ENCODE measurements at regions not wholly inside any gene's neighbourhood (a gene's known extent, or its start where the extent isn't known, plus 50 kb on each side); places are given as distances from the start of the nearest gene placed in this dataset.

DNA sequence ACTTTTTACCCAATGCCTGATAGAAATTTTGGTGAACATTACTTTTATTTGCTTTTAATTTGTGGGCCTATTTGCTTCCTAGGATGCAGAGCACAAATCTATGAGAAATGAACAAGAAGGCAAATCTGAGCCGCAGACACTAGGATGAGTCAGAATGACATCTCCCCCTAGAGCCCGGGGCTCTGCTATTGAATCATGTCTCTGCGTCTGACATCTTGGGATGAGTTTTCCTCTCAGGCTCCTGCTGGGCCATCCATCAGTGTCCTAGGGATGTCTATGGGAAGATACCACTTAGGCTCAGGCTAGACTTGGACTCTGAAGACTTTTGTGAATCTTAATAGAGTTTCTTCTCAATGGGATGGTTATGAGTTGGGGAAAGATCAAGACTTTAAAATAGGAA is 157.3 kb upstream of the MTPN start:
- Histone ChIP-seq H3K4me1 (ENCODE audit: control insufficient read depth in 1 of 2, insufficient read depth in 2 of 2, low read length in 2 of 2) (no peaks in the 10 kb centered on the region), H3K4me3 (ENCODE audit: low read depth in 1 of 2, low read length in 2 of 2) (no peak overlapping the region), H3K27ac (ENCODE audit: low read depth, low read length) (no peak overlapping the region), H3K9ac (ENCODE audit: low read depth in 1 of 2, low read length in 2 of 2) (no peak overlapping the region), H3K36me3 (ENCODE audit: control insufficient read depth in 1 of 2, insufficient read depth in 2 of 2, low read length in 2 of 2) (no peaks in the 10 kb centered on the region), H3K27me3 (ENCODE audit: control insufficient read depth in 1 of 2, insufficient read depth in 2 of 2, low read length in 2 of 2) (no peaks in the 10 kb centered on the region), H3K9me3 (ENCODE audit: control insufficient read depth in 1 of 2, low read length in 2 of 2) (no peaks in the 10 kb centered on the region)

DNA sequence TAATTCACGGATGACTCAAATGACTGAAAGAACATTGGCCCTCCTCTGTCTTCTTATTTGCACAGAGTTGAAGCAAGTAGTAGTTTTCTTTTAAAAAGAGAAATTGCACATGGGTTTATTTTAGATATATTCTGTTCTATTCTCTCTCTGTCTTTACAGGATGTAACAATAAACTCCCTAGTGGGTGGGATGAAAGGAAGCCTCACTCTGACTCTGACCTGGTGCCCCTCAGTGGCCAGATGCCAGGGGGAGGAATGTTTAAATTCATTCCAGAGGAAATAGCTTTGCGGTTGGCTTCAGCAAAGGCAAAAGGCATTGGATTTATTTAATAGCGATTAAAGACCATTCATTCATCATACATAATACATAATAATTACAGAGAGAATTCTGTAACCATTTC is 156.4 kb upstream of the MTPN start:
- Histone ChIP-seq H3K36me3 (ENCODE audit: control insufficient read depth in 1 of 2, insufficient read depth in 2 of 2, low read length in 2 of 2) (no peaks in the 10 kb centered on the region), H3K9ac (ENCODE audit: low read depth in 1 of 2, low read length in 2 of 2) (no peak overlapping the region), H3K27ac (ENCODE audit: low read depth, low read length) (no peak overlapping the region), H3K4me1 (ENCODE audit: control insufficient read depth in 1 of 2, insufficient read depth in 2 of 2, low read length in 2 of 2) (no peaks in the 10 kb centered on the region), H3K27me3 (ENCODE audit: control insufficient read depth in 1 of 2, insufficient read depth in 2 of 2, low read length in 2 of 2) (no peaks in the 10 kb centered on the region), H3K4me3 (ENCODE audit: low read depth in 1 of 2, low read length in 2 of 2) (no peak overlapping the region), H3K9me3 (ENCODE audit: control insufficient read depth in 1 of 2, low read length in 2 of 2) (no peaks in the 10 kb centered on the region)

DNA sequence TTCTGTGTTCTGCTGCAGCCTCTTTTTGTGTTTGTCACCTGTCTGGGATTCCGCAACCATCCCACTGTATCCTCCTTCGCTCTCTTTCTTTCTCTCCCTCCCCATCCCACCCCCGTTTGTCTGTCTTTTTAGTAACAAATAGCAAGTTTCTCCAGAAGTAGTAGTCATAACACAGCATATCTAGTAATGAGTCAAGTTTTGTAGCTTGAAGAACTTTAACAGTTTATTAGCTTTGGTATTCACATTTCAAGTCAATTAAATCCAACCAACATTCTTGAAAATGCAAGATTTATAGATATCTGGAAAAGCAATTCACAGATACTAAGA is 154.1 kb upstream of the MTPN start:
- no peak overlapping the region for H3K4me3 ChIP-seq (ENCODE audit: low read depth in 1 of 2, low read length in 2 of 2)
- H3K36me3 ChIP-seq (ENCODE audit: control insufficient read depth in 1 of 2, insufficient read depth in 2 of 2, low read length in 2 of 2), result no peaks in the 10 kb centered on the region
- no peak overlapping the region for H3K9ac ChIP-seq (ENCODE audit: low read depth in 1 of 2, low read length in 2 of 2)
- H3K27me3 ChIP-seq (ENCODE audit: control insufficient read depth in 1 of 2, insufficient read depth in 2 of 2, low read length in 2 of 2), result no peaks in the 10 kb centered on the region
- H3K4me1 ChIP-seq (ENCODE audit: control insufficient read depth in 1 of 2, insufficient read depth in 2 of 2, low read length in 2 of 2), result no peaks in the 10 kb centered on the region
- no peaks in the 10 kb centered on the region for H3K9me3 ChIP-seq (ENCODE audit: control insufficient read depth in 1 of 2, low read length in 2 of 2)
- no peak overlapping the region for H3K27ac ChIP-seq (ENCODE audit: low read depth, low read length)

DNA sequence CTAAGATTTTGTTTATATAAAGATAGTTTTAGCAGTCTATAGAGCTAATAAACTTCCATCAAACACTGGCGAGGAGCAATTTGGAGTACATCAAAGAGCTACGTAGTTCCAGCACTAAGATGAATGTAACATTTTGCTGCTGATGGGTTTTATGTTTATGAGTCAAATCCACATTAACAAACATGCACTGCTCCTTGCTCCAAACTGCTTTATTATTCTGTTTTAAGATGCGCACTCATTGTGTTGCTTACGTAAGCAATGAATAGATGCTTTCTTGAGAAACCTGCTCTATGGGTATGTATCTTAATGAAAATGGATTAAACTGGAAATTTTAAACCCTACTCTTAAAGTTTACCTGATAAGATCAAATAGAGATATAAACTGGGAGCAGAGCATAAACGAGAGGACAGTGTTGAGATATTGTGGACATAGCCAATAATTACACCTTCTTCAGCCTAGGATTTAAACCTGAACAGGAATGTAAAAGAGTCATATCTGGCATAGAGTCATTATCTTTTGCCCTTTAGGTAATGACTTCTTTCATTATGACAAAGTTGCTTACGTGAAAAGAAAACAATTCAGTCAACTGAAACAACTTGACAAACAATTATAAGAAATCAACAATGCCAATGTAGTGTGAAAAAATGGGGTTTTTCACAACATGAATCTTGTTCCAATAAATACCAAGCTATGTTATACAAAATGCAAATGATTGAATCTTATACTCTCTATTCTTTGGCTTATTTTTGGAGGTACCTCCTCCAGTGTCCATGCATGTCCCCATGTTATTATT is 153.5 kb upstream of the MTPN start:
- no peak overlapping the region for H3K4me3 ChIP-seq (ENCODE audit: low read depth in 1 of 2, low read length in 2 of 2)
- H3K27me3 ChIP-seq (ENCODE audit: control insufficient read depth in 1 of 2, insufficient read depth in 2 of 2, low read length in 2 of 2), result no peaks in the 10 kb centered on the region
- no peak overlapping the region for H3K9ac ChIP-seq (ENCODE audit: low read depth in 1 of 2, low read length in 2 of 2)
- no peaks in the 10 kb centered on the region for H3K9me3 ChIP-seq (ENCODE audit: control insufficient read depth in 1 of 2, low read length in 2 of 2)
- H3K27ac ChIP-seq (ENCODE audit: low read depth, low read length), result no peak overlapping the region
- H3K4me1 ChIP-seq (ENCODE audit: control insufficient read depth in 1 of 2, insufficient read depth in 2 of 2, low read length in 2 of 2), result no peaks in the 10 kb centered on the region
- no peaks in the 10 kb centered on the region for H3K36me3 ChIP-seq (ENCODE audit: control insufficient read depth in 1 of 2, insufficient read depth in 2 of 2, low read length in 2 of 2)

DNA sequence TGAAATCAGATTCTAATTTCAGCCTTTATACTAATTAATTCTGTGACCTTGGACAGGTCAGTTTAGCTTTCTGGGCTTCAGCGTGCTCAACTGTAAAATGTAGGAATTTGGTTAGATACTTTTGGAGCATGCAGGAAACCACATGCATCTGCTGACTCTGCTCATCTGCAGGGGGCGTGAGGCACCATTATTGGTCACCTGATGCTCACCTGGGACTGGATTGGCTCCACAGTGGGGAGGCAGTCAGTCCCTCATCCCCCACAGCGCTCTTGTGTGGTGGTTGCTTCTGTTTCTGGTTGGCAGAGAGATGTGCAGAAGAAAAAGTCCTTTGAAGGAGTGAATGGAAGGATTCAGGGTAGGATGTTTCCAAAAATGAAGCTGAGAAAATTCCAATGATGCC is 150.9 kb upstream of the MTPN start:
- Histone ChIP-seq H3K9ac (ENCODE audit: low read depth in 1 of 2, low read length in 2 of 2) (no peak overlapping the region), H3K27ac (ENCODE audit: low read depth, low read length) (no peak overlapping the region)

DNA sequence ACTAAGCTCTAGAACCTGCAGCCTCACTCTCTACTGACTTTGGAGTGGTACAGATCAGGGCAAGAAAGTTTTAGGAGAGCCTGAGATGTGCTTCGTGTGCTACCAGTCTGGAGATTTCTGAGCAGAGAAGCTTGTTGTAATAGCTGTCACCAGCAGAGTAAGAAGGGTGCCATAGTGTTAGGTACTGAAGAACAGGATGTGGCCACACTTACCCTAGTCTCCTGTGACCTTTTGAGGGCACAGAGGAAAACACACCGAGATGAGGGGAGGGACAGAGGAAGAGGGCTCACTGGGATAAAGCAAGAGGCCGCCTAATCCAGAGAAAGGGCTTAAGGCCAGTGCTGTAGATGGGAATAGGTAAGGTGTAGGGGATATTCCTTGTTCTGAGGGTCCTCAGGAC is 146.2 kb upstream of the MTPN start:
- no peak overlapping the region for H3K9ac ChIP-seq (ENCODE audit: low read depth in 1 of 2, low read length in 2 of 2)
- no peaks in the 10 kb centered on the region for H3K9me3 ChIP-seq (ENCODE audit: control insufficient read depth in 1 of 2, low read length in 2 of 2)
- H3K36me3 ChIP-seq (ENCODE audit: control insufficient read depth in 1 of 2, insufficient read depth in 2 of 2, low read length in 2 of 2), result no peaks in the 10 kb centered on the region
- no peaks in the 10 kb centered on the region for H3K4me1 ChIP-seq (ENCODE audit: control insufficient read depth in 1 of 2, insufficient read depth in 2 of 2, low read length in 2 of 2)
- H3K27ac ChIP-seq (ENCODE audit: low read depth, low read length), result no peak overlapping the region
- no peaks in the 10 kb centered on the region for H3K27me3 ChIP-seq (ENCODE audit: control insufficient read depth in 1 of 2, insufficient read depth in 2 of 2, low read length in 2 of 2)
- no peak overlapping the region for H3K4me3 ChIP-seq (ENCODE audit: low read depth in 1 of 2, low read length in 2 of 2)

More for the DNA sequence above, 150.9 kb upstream of the MTPN start:
- H3K36me3 ChIP-seq (ENCODE audit: control insufficient read depth in 1 of 2, insufficient read depth in 2 of 2, low read length in 2 of 2), result no peaks in the 10 kb centered on the region
- no peaks in the 10 kb centered on the region for H3K9me3 ChIP-seq (ENCODE audit: control insufficient read depth in 1 of 2, low read length in 2 of 2)
- no peaks in the 10 kb centered on the region for H3K4me1 ChIP-seq (ENCODE audit: control insufficient read depth in 1 of 2, insufficient read depth in 2 of 2, low read length in 2 of 2)
- H3K27me3 ChIP-seq (ENCODE audit: control insufficient read depth in 1 of 2, insufficient read depth in 2 of 2, low read length in 2 of 2), result no peaks in the 10 kb centered on the region
- H3K4me3 ChIP-seq (ENCODE audit: low read depth in 1 of 2, low read length in 2 of 2), result no peak overlapping the region

DNA sequence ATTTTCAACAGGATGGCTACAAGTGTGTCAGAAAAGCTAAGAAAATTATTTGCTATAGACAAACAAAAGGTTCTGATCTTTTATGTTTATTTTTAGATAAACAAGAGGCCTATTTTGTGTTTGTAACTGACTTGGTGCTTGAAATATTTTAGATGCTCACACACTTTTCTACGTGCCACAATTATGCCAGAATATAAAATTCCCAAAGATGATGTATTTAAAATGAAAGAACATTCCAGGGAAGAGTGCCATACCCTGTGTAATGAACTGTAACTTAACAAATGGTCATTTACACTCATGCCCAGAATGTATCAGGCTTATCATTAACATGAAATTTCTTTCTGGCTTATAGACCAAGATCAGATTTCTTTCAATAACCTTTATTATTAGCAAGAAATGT is 144.9 kb upstream of the MTPN start:
- Histone ChIP-seq H3K27ac (ENCODE audit: low read depth, low read length) (no peak overlapping the region), H3K9ac (ENCODE audit: low read depth in 1 of 2, low read length in 2 of 2) (no peak overlapping the region), H3K9me3 (ENCODE audit: control insufficient read depth in 1 of 2, low read length in 2 of 2) (no peaks in the 10 kb centered on the region), H3K27me3 (ENCODE audit: control insufficient read depth in 1 of 2, insufficient read depth in 2 of 2, low read length in 2 of 2) (no peaks in the 10 kb centered on the region), H3K4me1 (ENCODE audit: control insufficient read depth in 1 of 2, insufficient read depth in 2 of 2, low read length in 2 of 2) (no peaks in the 10 kb centered on the region), H3K36me3 (ENCODE audit: control insufficient read depth in 1 of 2, insufficient read depth in 2 of 2, low read length in 2 of 2) (no peaks in the 10 kb centered on the region), H3K4me3 (ENCODE audit: low read depth in 1 of 2, low read length in 2 of 2) (no peak overlapping the region)

DNA sequence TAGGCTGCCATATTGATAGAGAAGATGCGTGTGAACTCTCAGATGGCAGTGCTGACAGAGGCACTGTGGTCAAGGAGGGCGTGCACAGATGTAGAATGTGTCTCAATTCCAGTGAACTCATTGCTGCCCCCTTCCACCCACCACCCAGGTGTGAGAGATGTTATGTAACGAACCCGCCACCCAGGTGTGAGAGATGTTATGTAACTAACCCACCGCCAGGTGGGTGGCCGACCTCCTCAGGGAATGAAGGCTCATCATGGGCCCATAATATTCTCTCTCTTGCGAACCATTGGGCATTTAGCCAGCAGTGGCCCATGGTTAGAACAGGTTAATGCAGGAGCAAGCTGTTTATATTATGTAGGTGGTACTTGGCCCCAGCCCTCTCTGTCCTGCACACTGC is 140.4 kb upstream of the MTPN start:
- no peaks in the 10 kb centered on the region for H3K4me1 ChIP-seq (ENCODE audit: control insufficient read depth in 1 of 2, insufficient read depth in 2 of 2, low read length in 2 of 2)
- H3K9ac ChIP-seq (ENCODE audit: low read depth in 1 of 2, low read length in 2 of 2), result no peak overlapping the region
- no peaks in the 10 kb centered on the region for H3K9me3 ChIP-seq (ENCODE audit: control insufficient read depth in 1 of 2, low read length in 2 of 2)
- no peak overlapping the region for H3K27ac ChIP-seq (ENCODE audit: low read depth, low read length)
- H3K4me3 ChIP-seq (ENCODE audit: low read depth in 1 of 2, low read length in 2 of 2), result no peak overlapping the region
- H3K36me3 ChIP-seq (ENCODE audit: control insufficient read depth in 1 of 2, insufficient read depth in 2 of 2, low read length in 2 of 2), result no peaks in the 10 kb centered on the region
- H3K27me3 ChIP-seq (ENCODE audit: control insufficient read depth in 1 of 2, insufficient read depth in 2 of 2, low read length in 2 of 2), result no peaks in the 10 kb centered on the region

DNA sequence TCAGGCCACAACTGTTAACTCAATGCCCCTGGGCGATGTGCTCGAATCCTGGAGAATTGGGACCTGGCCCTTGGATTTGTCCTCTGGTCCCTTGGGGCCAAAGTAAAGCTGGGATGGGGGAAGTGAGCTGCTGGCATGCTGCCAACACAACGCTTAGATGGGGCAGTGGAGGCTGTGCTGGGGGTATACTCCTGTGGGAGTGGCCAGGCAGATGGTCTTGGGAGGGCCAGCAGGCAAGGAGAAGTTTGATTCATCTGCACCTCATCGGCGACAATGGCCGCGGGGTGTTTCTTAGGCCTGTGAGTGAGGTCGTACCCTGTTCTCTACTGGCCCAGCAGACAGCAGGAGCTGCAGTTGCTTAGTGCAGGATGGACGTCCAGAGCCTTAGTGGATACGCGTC is 139.0 kb upstream of the MTPN start:
- Histone ChIP-seq H3K27me3 (ENCODE audit: control insufficient read depth in 1 of 2, insufficient read depth in 2 of 2, low read length in 2 of 2) (no peaks in the 10 kb centered on the region), H3K36me3 (ENCODE audit: control insufficient read depth in 1 of 2, insufficient read depth in 2 of 2, low read length in 2 of 2) (no peaks in the 10 kb centered on the region), H3K4me3 (ENCODE audit: low read depth in 1 of 2, low read length in 2 of 2) (no peak overlapping the region), H3K9ac (ENCODE audit: low read depth in 1 of 2, low read length in 2 of 2) (no peak overlapping the region), H3K9me3 (ENCODE audit: control insufficient read depth in 1 of 2, low read length in 2 of 2) (no peaks in the 10 kb centered on the region), H3K27ac (ENCODE audit: low read depth, low read length) (no peak overlapping the region), H3K4me1 (ENCODE audit: control insufficient read depth in 1 of 2, insufficient read depth in 2 of 2, low read length in 2 of 2) (no peaks in the 10 kb centered on the region)

DNA sequence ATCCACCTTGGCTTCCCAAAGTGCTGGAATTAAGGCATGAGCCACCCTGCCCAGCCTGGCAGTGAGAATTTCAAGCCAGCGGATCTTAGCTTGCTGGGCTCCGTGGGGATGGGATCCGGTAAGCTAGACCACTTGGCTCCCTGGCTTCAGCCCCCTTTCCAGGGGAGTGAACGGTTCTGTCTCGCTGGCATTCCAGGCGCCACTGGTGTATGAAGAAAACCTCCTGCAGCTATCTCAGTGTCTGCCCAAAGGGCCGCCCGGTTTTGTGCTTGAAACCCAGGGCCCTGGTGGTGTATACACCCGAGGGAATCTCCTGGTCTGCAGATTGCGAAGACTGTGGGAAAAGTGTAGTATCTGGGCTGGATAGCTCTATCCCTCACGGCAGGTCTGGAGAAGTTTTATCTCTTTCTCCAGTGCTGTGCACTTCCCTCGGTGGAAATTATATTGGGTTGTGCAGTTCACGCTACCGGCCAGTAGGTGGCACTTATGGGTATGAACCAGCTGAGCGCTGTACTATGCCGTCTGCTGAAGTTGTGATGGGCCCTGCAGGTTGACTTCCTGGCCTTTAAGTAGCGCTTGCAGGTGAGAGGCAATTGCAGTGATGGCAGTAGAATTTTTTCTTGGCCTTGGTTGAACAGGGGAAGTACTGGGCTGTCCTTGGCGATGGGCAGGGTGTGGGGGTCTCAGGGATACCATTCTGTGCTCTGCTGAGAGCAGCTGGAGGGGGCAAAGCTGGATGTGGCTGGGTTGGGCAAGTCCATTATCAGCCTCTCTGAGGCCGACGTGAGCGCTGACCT is 138.0 kb upstream of the MTPN start:
- H3K9ac ChIP-seq (ENCODE audit: low read depth in 1 of 2, low read length in 2 of 2), result no peak overlapping the region
- no peaks in the 10 kb centered on the region for H3K27me3 ChIP-seq (ENCODE audit: control insufficient read depth in 1 of 2, insufficient read depth in 2 of 2, low read length in 2 of 2)
- H3K4me1 ChIP-seq (ENCODE audit: control insufficient read depth in 1 of 2, insufficient read depth in 2 of 2, low read length in 2 of 2), result no peaks in the 10 kb centered on the region
- no peaks in the 10 kb centered on the region for H3K9me3 ChIP-seq (ENCODE audit: control insufficient read depth in 1 of 2, low read length in 2 of 2)
- no peaks in the 10 kb centered on the region for H3K36me3 ChIP-seq (ENCODE audit: control insufficient read depth in 1 of 2, insufficient read depth in 2 of 2, low read length in 2 of 2)
- no peak overlapping the region for H3K4me3 ChIP-seq (ENCODE audit: low read depth in 1 of 2, low read length in 2 of 2)
- no peak overlapping the region for H3K27ac ChIP-seq (ENCODE audit: low read depth, low read length)
